ENCODE measurements at regions not wholly inside any gene's neighbourhood (a gene's known extent, or its start where the extent isn't known, plus 50 kb on each side); places are given as distances from the start of the nearest gene placed in this dataset.
"Not testable (repeated sequence)": the region's sequence is repeated elsewhere in the genome, so short reads cannot be mapped to it uniquely, and the experiment has no call there.

GRCh38 chr15:21272176-21272982 is 167.9 kb downstream of the POTEB3 start:
- DNase-seq; H3K27me3 ChIP-seq; H3K4me1 ChIP-seq; intact Hi-C loops (cut with DNase I; ENCODE audit: low total_unique reads); H3K27ac ChIP-seq; H3K9me3 ChIP-seq; H3K4me3 ChIP-seq; H3K36me3 ChIP-seq; in situ Hi-C loops (cut with MboI; ENCODE audit: low sequenced_read_pairs in 4 of 4); ATAC-seq: not testable (repeated sequence)

- Histone ChIP-seq H3K36me3 (no peaks in the 10 kb centered on the region), H3K4me1 (no peaks in the 10 kb centered on the region), H3K27ac (no peak overlapping the region), H3K9me3 (no peaks in the 10 kb centered on the region), H3K4me3 (no peak overlapping the region), H3K27me3 (no peaks in the 10 kb centered on the region)
- ATAC-seq (no peak), DNase-seq (no peak)
- in situ Hi-C loops (cut with MboI; ENCODE audit: low sequenced_read_pairs in 4 of 4) = no loop called here
- TF ChIP-seq POLR2A (IDR thresholded peaks at IDR 0.05) = no peak
- no peak for TF ChIP-seq CTCF (IDR thresholded peaks at IDR 0.05 in 4 of 5, conservative IDR thresholded peaks at IDR 0.05 in 1 of 5)
- intact Hi-C loops (cut with DNase I; ENCODE audit: low total_unique reads) = no loop called here
These were observed 168.7 kb downstream of the POTEB3 start for GRCh38 chr15:21271566-21271965.

- Histone ChIP-seq H3K27me3 (no peaks in the 10 kb centered on the region), H3K36me3 (no peaks in the 10 kb centered on the region), H3K9me3 (no peaks in the 10 kb centered on the region), H3K4me3 (no peak overlapping the region), H3K27ac (no peak overlapping the region), H3K4me1 (no peaks in the 10 kb centered on the region)
- DNase-seq (no peak), ATAC-seq (no peak)
- TF ChIP-seq CTCF (IDR thresholded peaks at IDR 0.05 in 4 of 5, conservative IDR thresholded peaks at IDR 0.05 in 1 of 5) (no peak), POLR2A (IDR thresholded peaks at IDR 0.05) (no peak)
- intact Hi-C loops (cut with DNase I; ENCODE audit: low total_unique reads) = no loop called here
- in situ Hi-C loops (cut with MboI; ENCODE audit: low sequenced_read_pairs in 4 of 4) = no loop called here
These were observed 169.8 kb downstream of the POTEB3 start for GRCh38 chr15:21270474-21270873.

GRCh38 chr15:21269673-21270072 is 170.6 kb downstream of the POTEB3 start:
- ATAC-seq; H3K27ac ChIP-seq; DNase-seq; H3K27me3 ChIP-seq; H3K9me3 ChIP-seq; H3K36me3 ChIP-seq; in situ Hi-C loops (cut with MboI; ENCODE audit: low sequenced_read_pairs in 4 of 4); intact Hi-C loops (cut with DNase I; ENCODE audit: low total_unique reads); H3K4me3 ChIP-seq; H3K4me1 ChIP-seq: not testable (repeated sequence)

- in situ Hi-C loops (cut with MboI; ENCODE audit: low sequenced_read_pairs in 4 of 4) (no loop called here), intact Hi-C loops (cut with DNase I; ENCODE audit: low total_unique reads) (no loop called here)
- no peaks in the 10 kb centered on the region for H3K4me1 ChIP-seq
- H3K27ac ChIP-seq = no peak overlapping the region
- ATAC-seq (no peak), DNase-seq (no peak)
- H3K27me3 ChIP-seq = no peaks in the 10 kb centered on the region
- no peak overlapping the region for H3K4me3 ChIP-seq
- TF ChIP-seq CTCF (IDR thresholded peaks at IDR 0.05 in 4 of 5, conservative IDR thresholded peaks at IDR 0.05 in 1 of 5) (no peak), POLR2A (IDR thresholded peaks at IDR 0.05) (no peak)
- no peaks in the 10 kb centered on the region for H3K36me3 ChIP-seq
- peaks cover 0 to 2% (median 0%) of the 10 kb centered on the region in 3 donors for H3K9me3 ChIP-seq
These were observed 171.2 kb downstream of the POTEB3 start for GRCh38 chr15:21269121-21269520.

Measured in gastrocnemius medialis (tissue), 4 donors.